Testis (tissue), 2 donors: ENCODE measurements at regions not wholly inside any gene's neighbourhood (a gene's known extent, or its start where the extent isn't known, plus 50 kb on each side); places are given as distances from the start of the nearest gene placed in this dataset.
A peak's percentile ranks its signal among the peaks of the same experiment; 100 is the strongest.

Experiments
- DNase-seq: peaks from one replicate; pipeline ENCODE4 v3.0.0-alpha.2; 2019
- H3K27ac ChIP-seq, 2 donors: fragments of 200-600 bp; sonication (generic); one replicate each; pipeline ENCODE4 v1.5.1; 2019
- H3K27me3 ChIP-seq: fragments of 200-600 bp; sonication (generic); one replicate; pipeline ENCODE4 v1.5.1; 2019
- H3K36me3 ChIP-seq: fragments of 200-600 bp; sonication (generic); one replicate; pipeline ENCODE4 v1.5.1; 2017; ENCODE audit warnings: low read depth; ENCODE audit errors: missing control alignments
- H3K4me1 ChIP-seq: fragments of 200-600 bp; sonication (generic); one replicate; pipeline ENCODE4 v1.5.1; 2019
- H3K4me3 ChIP-seq, 2 donors: fragments of 200-600 bp; sonication (generic); one replicate each; pipeline ENCODE4 v1.5.1; 2017 to 2019
- H3K9me3 ChIP-seq: fragments of 200-600 bp; sonication (generic); one replicate; pipeline ENCODE4 v1.5.1; 2017
- CTCF ChIP-seq, 3 experiments: fragments of 450-650 bp in 2 of 3; fragments of 200-600 bp in 1 of 3; sonication (generic) in 1 of 3; IDR thresholded peaks; one replicate each; pipeline ENCODE4 v1.5.1; 2016 to 2019; ENCODE audit warnings: antibody characterized with exemption in 3 of 3, mild to moderate bottlenecking in 2 of 3, moderate library complexity in 1 of 3
- POLR2A ChIP-seq: fragments of 450-650 bp; IDR thresholded peaks from one replicate; pipeline ENCODE4 v1.6.1; 2017; ENCODE audit warnings: antibody characterized with exemption, mild to moderate bottlenecking, moderate library complexity
- WGBS, 2 donors: methylation state at CpG; one replicate each; pipeline ENCODE4 v1.1.5; 2018; 5-methylcytosine and 5-hydroxymethylcytosine counted together
- intact Hi-C: fragments of 100-400 bp; cut with DNase I; formaldehyde crosslinking; loops from one replicate; pipeline ENCODE4 v1.15.1; 2023; ENCODE audit warnings: low total_unique reads

DNA sequence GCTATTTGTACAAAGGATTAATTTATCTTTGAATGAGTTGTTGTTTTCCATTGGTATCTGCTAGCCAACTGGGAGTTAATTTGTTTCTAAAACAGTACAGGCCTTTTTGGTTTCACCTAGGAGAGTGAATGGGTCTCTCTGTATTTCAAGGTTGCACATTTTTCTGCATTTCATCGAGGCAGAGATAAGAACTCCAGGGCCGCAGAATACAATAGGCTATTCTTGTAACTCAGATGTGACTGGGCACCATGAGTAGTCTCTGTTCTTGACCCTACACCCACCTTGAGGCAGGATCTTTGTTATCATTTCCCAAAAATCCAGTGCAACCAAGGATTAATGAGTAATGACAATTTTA is 51.7 kb upstream of the OR9Q1 start:
- Histone ChIP-seq H3K27ac (peak overlapping the region; percentile 70 to 86), H3K4me3 (no peak overlapping the region), H3K27me3 (no peaks in the 10 kb centered on the region), H3K36me3 (no peaks in the 10 kb centered on the region), H3K4me1 (peaks cover 12% of the 10 kb centered on the region), H3K9me3 (no peaks in the 10 kb centered on the region)
- peak; percentile 56 for DNase-seq
- TF ChIP-seq POLR2A (no peak), CTCF (IDR thresholded peaks at IDR 0.05) (no peak)
- 28 to 47% methylated on average over 2 of the region's 2 CpGs for WGBS, 2 donors
- intact Hi-C loops, result no loop called here
